Liver (tissue), 8 donors: ENCODE measurements at regions not wholly inside any gene's neighbourhood (a gene's known extent, or its start where the extent isn't known, plus 50 kb on each side); places are given as distances from the start of the nearest gene placed in this dataset.

Experiments used
- DNase-seq: peaks from one replicate; pipeline ENCODE4 v3.0.0-alpha.2; 2017; ENCODE audit warnings: low spot score
- H3K27ac ChIP-seq, 2 donors: one replicate each; pipeline ENCODE4 v1.7.0; 2013; ENCODE audit warnings: inconsistent platforms in 2 of 2, low read length in 2 of 2, control low read depth in 1 of 2, low read depth in 1 of 2, mild to moderate bottlenecking in 1 of 2
- H3K27me3 ChIP-seq, 4 donors: one replicate each; pipeline versions ENCODE4 v1.6.1 to v1.7.0; 2013; ENCODE audit warnings: low read length in 3 of 4, inconsistent platforms in 1 of 4, mild to moderate bottlenecking in 1 of 4, moderate library complexity in 1 of 4; ENCODE audit not compliant: control insufficient read depth in 4 of 4, insufficient read depth in 4 of 4
- H3K36me3 ChIP-seq, 4 donors: one replicate each; pipeline versions ENCODE4 v1.6.1 to v1.7.0; 2013; ENCODE audit warnings: low read length in 3 of 4, mild to moderate bottlenecking in 3 of 4, low read depth in 1 of 4, moderate library complexity in 1 of 4; ENCODE audit not compliant: control insufficient read depth in 4 of 4, insufficient read depth in 3 of 4
- H3K4me1 ChIP-seq, 4 donors: one replicate each; pipeline versions ENCODE4 v1.6.1 to v1.7.0; 2013; ENCODE audit warnings: low read length in 3 of 4, mild to moderate bottlenecking in 3 of 4, moderate library complexity in 1 of 4; ENCODE audit not compliant: control insufficient read depth in 4 of 4, insufficient read depth in 4 of 4
- H3K4me3 ChIP-seq, 3 donors: one replicate each; pipeline versions ENCODE4 v1.6.1 to v1.7.0; 2013; ENCODE audit warnings: low read length in 3 of 3, control low read depth in 1 of 3, low read depth in 1 of 3, mild to moderate bottlenecking in 1 of 3
- H3K9ac ChIP-seq, 2 donors: one replicate each; pipeline ENCODE4 v1.7.0; 2013; ENCODE audit warnings: low read length in 2 of 2, mild to moderate bottlenecking in 2 of 2, moderate library complexity in 2 of 2, control low read depth in 1 of 2, low read depth in 1 of 2
- H3K9me3 ChIP-seq, 4 donors: one replicate each; pipeline versions ENCODE4 v1.6.1 to v1.7.0; 2013; ENCODE audit warnings: low read length in 3 of 4; ENCODE audit not compliant: control insufficient read depth in 4 of 4
- EGR1 ChIP-seq, 2 donors: IDR thresholded peaks; 2 replicates each; pipeline ENCODE4 v1.6.1; 2016 to 2018; ENCODE audit warnings: antibody characterized with exemption in 2 of 2, low read depth in 2 of 2
- FOXA1 ChIP-seq: IDR thresholded peaks from 2 replicates; pipeline ENCODE4 v1.6.1; 2016; ENCODE audit warnings: antibody characterized with exemption
- FOXA2 ChIP-seq: IDR thresholded peaks from 2 replicates; pipeline ENCODE4 v1.6.1; 2016; ENCODE audit warnings: antibody characterized with exemption
- GABPA ChIP-seq, 2 donors: IDR thresholded peaks in 1 of 2; conservative IDR thresholded peaks in 1 of 2; 2 replicates each; pipeline ENCODE4 v1.6.1; 2016; ENCODE audit warnings: antibody characterized with exemption in 2 of 2, mild to moderate bottlenecking in 1 of 2, moderate library complexity in 1 of 2
- HNF4A ChIP-seq, 2 donors: conservative IDR thresholded peaks; 2 replicates each; pipeline ENCODE4 v1.6.1; 2016; ENCODE audit warnings: antibody characterized with exemption in 2 of 2, mild to moderate bottlenecking in 2 of 2
- HNF4G ChIP-seq: IDR thresholded peaks from 2 replicates; pipeline ENCODE4 v1.6.1; 2016; ENCODE audit warnings: antibody characterized with exemption
- JUND ChIP-seq, 2 donors: IDR thresholded peaks; 2 replicates each; pipeline ENCODE4 v1.6.1; 2016; ENCODE audit warnings: antibody characterized with exemption in 2 of 2
- NR2F2 ChIP-seq: IDR thresholded peaks from 2 replicates; pipeline ENCODE4 v1.6.1; 2016; ENCODE audit warnings: antibody characterized with exemption
- RAD21 ChIP-seq, 2 donors: IDR thresholded peaks; 2 replicates each; pipeline ENCODE4 v1.6.1; 2016; ENCODE audit warnings: antibody characterized with exemption in 2 of 2, mild to moderate bottlenecking in 2 of 2
- RXRA ChIP-seq, 2 donors: IDR thresholded peaks; 2 replicates each; pipeline ENCODE4 v1.6.1; 2017 to 2018; ENCODE audit warnings: antibody characterized with exemption in 2 of 2, mild to moderate bottlenecking in 1 of 2
- SP1 ChIP-seq: IDR thresholded peaks from 2 replicates; pipeline ENCODE4 v1.6.1; 2018; ENCODE audit warnings: antibody characterized with exemption, mild to moderate bottlenecking
- TAF1 ChIP-seq: conservative IDR thresholded peaks from 2 replicates; pipeline ENCODE4 v1.6.1; 2016; ENCODE audit warnings: antibody characterized with exemption, mild to moderate bottlenecking
- YY1 ChIP-seq: IDR thresholded peaks from 2 replicates; pipeline ENCODE4 v1.6.1; 2016; ENCODE audit warnings: antibody characterized with exemption, mild to moderate bottlenecking
- WGBS: extraction: QIAGEN DNeasy Blood & Tissue Kit; methylation state at CpG from one replicate; pipeline ENCODE4 v1.1.7; 2013; 5-methylcytosine and 5-hydroxymethylcytosine counted together
- TF ChIP-seq, protein P1 (sequence below): IDR thresholded peaks from 2 replicates; pipeline ENCODE4 v1.6.1; 2016; ENCODE audit warnings: antibody characterized with exemption
- TF ChIP-seq, protein P2 (sequence below): IDR thresholded peaks from 2 replicates; pipeline ENCODE4 v1.6.1; 2016; ENCODE audit warnings: antibody characterized with exemption
- TF ChIP-seq, protein P3 (sequence below): fragments of 150-350 bp; IDR thresholded peaks from 2 replicates; pipeline ENCODE4 v1.5.1; 2017; ENCODE audit warnings: improper control_type of control experiment, low read depth, low read length; ENCODE audit not compliant: missing input control
- TF ChIP-seq, protein P4 (sequence below): IDR thresholded peaks from 2 replicates; pipeline ENCODE4 v1.6.1; 2016; ENCODE audit warnings: antibody characterized with exemption
- donor health status: healthy.
- donor health status: healthy.
- donor health status: healthy.
- donor health status: healthy.
- donor health status: healthy.

DNA sequence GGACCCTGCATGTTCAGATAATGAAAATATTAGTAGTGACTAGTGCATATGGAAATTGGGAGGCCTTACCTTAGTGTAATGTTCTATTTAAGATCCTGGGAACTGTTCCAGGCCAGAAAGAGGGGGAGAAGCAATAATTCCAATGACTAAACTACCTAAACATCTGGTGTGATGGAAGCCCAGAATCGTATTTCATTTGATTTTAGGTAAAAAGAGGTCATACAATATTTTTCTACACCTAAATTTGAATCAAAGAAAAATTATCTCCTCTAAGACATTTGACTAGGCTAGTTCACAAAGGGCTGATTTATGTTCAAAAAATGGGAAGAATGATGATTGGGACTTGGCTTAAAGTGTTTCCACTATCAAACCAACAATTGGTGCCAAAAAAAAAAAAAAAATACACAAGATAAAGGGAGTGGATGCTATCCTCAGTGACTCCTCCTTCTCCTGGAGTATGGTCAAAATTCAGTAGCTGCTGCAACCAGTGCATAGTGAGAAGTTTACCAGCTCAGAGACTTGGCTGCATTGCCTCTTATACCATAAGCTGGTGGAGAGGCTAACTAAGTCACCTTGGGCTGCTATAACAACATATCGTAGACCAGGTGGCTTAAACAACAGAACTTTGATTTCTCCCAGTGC, 1038.3 kb upstream of the ACVR2A start:
- H3K27ac ChIP-seq = no peak overlapping the region
- H3K27me3 ChIP-seq = no peaks in the 10 kb centered on the region
- 56% methylated on average over 2 of the region's 2 CpGs for WGBS
- no peaks in the 10 kb centered on the region for H3K4me1 ChIP-seq
- H3K9ac ChIP-seq = no peak overlapping the region
- no peaks in the 10 kb centered on the region for H3K9me3 ChIP-seq
- no peak for DNase-seq
- H3K4me3 ChIP-seq = no peak overlapping the region
- H3K36me3 ChIP-seq = no peaks in the 10 kb centered on the region
- TF ChIP-seq YY1 (no peak), NR2F2 (no peak), HNF4A (conservative IDR thresholded peaks at IDR 0.05) (no peak), SP1 (no peak), EGR1 (IDR thresholded peaks at IDR 0.05; ENCODE audit: low read depth in 2 of 2) (no peak)
- TF ChIP-seq, protein P1, sequence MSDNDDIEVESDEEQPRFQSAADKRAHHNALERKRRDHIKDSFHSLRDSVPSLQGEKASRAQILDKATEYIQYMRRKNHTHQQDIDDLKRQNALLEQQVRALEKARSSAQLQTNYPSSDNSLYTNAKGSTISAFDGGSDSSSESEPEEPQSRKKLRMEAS = no peak

DNA sequence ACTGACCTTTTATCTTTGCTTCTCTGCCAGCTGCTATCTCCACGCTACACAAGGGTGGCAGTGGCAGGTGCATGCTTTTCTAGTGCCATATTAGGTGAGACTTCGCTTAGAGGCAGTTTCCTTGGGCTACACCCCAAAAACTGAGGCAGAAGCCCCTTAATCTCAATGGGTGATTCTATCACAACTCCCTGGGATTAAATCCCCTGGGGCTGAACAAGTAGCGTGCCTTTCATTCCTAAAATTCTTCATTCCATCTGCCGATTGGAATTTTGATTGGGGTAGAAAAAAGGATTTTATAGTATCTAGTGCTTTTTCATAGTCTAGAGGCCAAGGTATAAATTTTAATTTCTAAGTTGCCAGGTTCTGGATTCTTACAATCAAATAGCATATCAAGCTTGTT, 1040.5 kb upstream of the ACVR2A start:
- H3K27ac ChIP-seq = no peak overlapping the region
- 75% methylated on average over 4 of the region's 4 CpGs for WGBS
- no peak overlapping the region for H3K4me3 ChIP-seq
- no peaks in the 10 kb centered on the region for H3K27me3 ChIP-seq
- TF ChIP-seq FOXA1 = no peak
- no peak for TF ChIP-seq JUND (IDR thresholded peaks at IDR 0.05)
- TF ChIP-seq, protein P2, sequence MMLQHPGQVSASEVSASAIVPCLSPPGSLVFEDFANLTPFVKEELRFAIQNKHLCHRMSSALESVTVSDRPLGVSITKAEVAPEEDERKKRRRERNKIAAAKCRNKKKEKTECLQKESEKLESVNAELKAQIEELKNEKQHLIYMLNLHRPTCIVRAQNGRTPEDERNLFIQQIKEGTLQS = no peak
- no peak for TF ChIP-seq HNF4G
- no peak for TF ChIP-seq FOXA2
- TF ChIP-seq EGR1 (IDR thresholded peaks at IDR 0.05; ENCODE audit: low read depth in 2 of 2) = no peak
- TF ChIP-seq, protein P1 = no peak
- TF ChIP-seq GABPA (IDR thresholded peaks at IDR 0.05 in 1 of 2, conservative IDR thresholded peaks at IDR 0.05 in 1 of 2) = no peak
- TF ChIP-seq TAF1 = no peak
- no peaks in the 10 kb centered on the region for H3K36me3 ChIP-seq
- H3K9ac ChIP-seq = no peak overlapping the region
- no peaks in the 10 kb centered on the region for H3K4me1 ChIP-seq
- no peak for DNase-seq
- no peaks in the 10 kb centered on the region for H3K9me3 ChIP-seq

DNA sequence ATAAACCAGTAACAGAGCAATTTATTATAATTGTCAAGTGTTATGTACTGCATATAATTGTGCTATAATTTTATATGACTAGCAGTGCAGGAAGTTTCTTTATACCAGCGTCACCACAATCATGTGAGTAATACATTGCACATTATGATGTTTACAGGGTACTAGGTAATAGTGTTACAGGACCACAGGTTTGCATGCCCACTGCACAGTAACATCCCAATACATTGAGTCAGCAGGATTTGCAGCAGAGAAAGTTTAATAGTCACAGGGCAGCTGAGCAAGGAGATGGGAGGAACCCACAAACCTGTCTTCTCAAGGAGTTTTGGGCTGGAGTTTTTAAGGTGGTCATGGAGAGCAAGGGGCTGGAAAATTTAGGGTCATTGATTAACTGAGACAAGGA, 1042.9 kb upstream of the ACVR2A start:
- Histone ChIP-seq H3K36me3 (no peaks in the 10 kb centered on the region), H3K27me3 (no peaks in the 10 kb centered on the region), H3K9me3 (no peaks in the 10 kb centered on the region), H3K9ac (no peak overlapping the region), H3K4me3 (no peak overlapping the region), H3K4me1 (no peaks in the 10 kb centered on the region), H3K27ac (no peak overlapping the region)
- no peak for TF ChIP-seq JUND (IDR thresholded peaks at IDR 0.05)
- 80% methylated on average over 1 of the region's 1 CpG for WGBS
- no peak for DNase-seq

DNA sequence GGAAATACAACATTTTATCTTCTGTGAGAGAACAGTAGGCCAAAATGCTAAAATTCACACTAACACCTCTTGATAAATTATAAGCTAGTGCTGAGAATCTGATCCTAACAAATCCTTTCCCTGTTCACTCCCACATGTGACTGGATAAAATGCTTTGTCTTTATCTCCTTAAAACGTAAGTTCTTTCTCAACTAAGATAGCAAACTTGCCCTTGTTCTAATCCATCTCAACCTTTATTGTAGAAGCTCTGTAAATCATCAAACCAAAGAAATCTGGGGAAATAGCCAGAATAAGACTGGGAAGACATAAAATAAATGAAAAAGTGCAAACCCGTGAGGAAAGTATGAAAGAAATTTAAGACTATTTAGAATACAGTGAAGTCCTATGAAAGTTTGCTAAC, 1058.4 kb upstream of the ACVR2A start:
- Histone ChIP-seq H3K9me3 (peaks cover 0 to 3% (median 0%) of the 10 kb centered on the region in 4 donors), H3K9ac (no peak overlapping the region), H3K4me1 (no peaks in the 10 kb centered on the region), H3K27me3 (no peaks in the 10 kb centered on the region), H3K4me3 (no peak overlapping the region), H3K36me3 (no peaks in the 10 kb centered on the region), H3K27ac (no peak overlapping the region)
- no peak for DNase-seq
- WGBS = 59% methylated on average over 2 of the region's 2 CpGs
- TF ChIP-seq EGR1 (IDR thresholded peaks at IDR 0.05; ENCODE audit: low read depth in 2 of 2) (no peak), NR2F2 (no peak), RAD21 (IDR thresholded peaks at IDR 0.05) (no peak), FOXA1 (no peak), TAF1 (no peak), SP1 (no peak), JUND (IDR thresholded peaks at IDR 0.05) (no peak), GABPA (IDR thresholded peaks at IDR 0.05 in 1 of 2, conservative IDR thresholded peaks at IDR 0.05 in 1 of 2) (no peak), HNF4G (no peak), RXRA (IDR thresholded peaks at IDR 0.05) (no peak)
- TF ChIP-seq, protein P3, sequence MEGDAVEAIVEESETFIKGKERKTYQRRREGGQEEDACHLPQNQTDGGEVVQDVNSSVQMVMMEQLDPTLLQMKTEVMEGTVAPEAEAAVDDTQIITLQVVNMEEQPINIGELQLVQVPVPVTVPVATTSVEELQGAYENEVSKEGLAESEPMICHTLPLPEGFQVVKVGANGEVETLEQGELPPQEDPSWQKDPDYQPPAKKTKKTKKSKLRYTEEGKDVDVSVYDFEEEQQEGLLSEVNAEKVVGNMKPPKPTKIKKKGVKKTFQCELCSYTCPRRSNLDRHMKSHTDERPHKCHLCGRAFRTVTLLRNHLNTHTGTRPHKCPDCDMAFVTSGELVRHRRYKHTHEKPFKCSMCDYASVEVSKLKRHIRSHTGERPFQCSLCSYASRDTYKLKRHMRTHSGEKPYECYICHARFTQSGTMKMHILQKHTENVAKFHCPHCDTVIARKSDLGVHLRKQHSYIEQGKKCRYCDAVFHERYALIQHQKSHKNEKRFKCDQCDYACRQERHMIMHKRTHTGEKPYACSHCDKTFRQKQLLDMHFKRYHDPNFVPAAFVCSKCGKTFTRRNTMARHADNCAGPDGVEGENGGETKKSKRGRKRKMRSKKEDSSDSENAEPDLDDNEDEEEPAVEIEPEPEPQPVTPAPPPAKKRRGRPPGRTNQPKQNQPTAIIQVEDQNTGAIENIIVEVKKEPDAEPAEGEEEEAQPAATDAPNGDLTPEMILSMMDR = no peak
- TF ChIP-seq, protein P4, sequence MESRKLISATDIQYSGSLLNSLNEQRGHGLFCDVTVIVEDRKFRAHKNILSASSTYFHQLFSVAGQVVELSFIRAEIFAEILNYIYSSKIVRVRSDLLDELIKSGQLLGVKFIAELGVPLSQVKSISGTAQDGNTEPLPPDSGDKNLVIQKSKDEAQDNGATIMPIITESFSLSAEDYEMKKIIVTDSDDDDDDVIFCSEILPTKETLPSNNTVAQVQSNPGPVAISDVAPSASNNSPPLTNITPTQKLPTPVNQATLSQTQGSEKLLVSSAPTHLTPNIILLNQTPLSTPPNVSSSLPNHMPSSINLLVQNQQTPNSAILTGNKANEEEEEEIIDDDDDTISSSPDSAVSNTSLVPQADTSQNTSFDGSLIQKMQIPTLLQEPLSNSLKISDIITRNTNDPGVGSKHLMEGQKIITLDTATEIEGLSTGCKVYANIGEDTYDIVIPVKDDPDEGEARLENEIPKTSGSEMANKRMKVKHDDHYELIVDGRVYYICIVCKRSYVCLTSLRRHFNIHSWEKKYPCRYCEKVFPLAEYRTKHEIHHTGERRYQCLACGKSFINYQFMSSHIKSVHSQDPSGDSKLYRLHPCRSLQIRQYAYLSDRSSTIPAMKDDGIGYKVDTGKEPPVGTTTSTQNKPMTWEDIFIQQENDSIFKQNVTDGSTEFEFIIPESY = no peak
- TF ChIP-seq, protein P1 = no peak
- TF ChIP-seq, protein P2 = no peak
